NOMO-1 treated with dmso at 0.1 percent for 144 hours (cell line): ENCODE measurements at regions not wholly inside any gene's neighbourhood (a gene's known extent, or its start where the extent isn't known, plus 50 kb on each side); places are given as distances from the start of the nearest gene placed in this dataset.

ENCODE experiments used
- DNase-seq: peaks from one replicate; lab custom pipeline; 2025; ENCODE audit not compliant: unreplicated experiment; lab: John Stamatoyannopoulos, UW

GRCh38 chr17:79184219-79184618 lies 109.6 kb downstream of the ENGASE start:
- no peak for DNase-seq

- DNase-seq = no peak
These were observed 108.9 kb downstream of the ENGASE start for GRCh38 chr17:79183293-79184158.

GRCh38 chr17:79183043-79183292 lies 108.3 kb downstream of the ENGASE start:
- no peak for DNase-seq

- DNase-seq = no peak
These were observed 107.8 kb downstream of the ENGASE start for GRCh38 chr17:79182176-79183042.

- DNase-seq = no peak
These were observed 105.9 kb downstream of the ENGASE start for GRCh38 chr17:79180358-79181005.

- no peak for DNase-seq
These were observed 104.7 kb downstream of the ENGASE start for GRCh38 chr17:79179334-79179733.

- no peak for DNase-seq
These were observed 103.3 kb downstream of the ENGASE start for GRCh38 chr17:79177877-79178276.

- no peak for DNase-seq
These were observed 102.4 kb downstream of the ENGASE start for GRCh38 chr17:79176792-79177601.

- no peak for DNase-seq
These were observed 100.6 kb downstream of the ENGASE start for GRCh38 chr17:79174905-79175856.

GRCh38 chr17:79174193-79174765 lies 99.7 kb downstream of the ENGASE start:
- DNase-seq = no peak

- DNase-seq = no peak
These were observed 96.6 kb downstream of the ENGASE start for GRCh38 chr17:79171188-79171587.

- no peak for DNase-seq
These were observed 95.2 kb downstream of the ENGASE start for GRCh38 chr17:79169861-79170260.

- no peak for DNase-seq
These were observed 94.7 kb downstream of the ENGASE start for GRCh38 chr17:79169366-79169765.

GRCh38 chr17:79168486-79169055 lies 93.9 kb downstream of the ENGASE start:
- no peak for DNase-seq

- no peak for DNase-seq
These were observed 92.9 kb downstream of the ENGASE start for GRCh38 chr17:79167486-79167885.

GRCh38 chr17:79165756-79166473 lies 91.3 kb downstream of the ENGASE start:
- no peak for DNase-seq

GRCh38 chr17:79164913-79165695 lies 90.5 kb downstream of the ENGASE start:
- no peak for DNase-seq

- no peak for DNase-seq
These were observed 89.8 kb downstream of the ENGASE start for GRCh38 chr17:79164408-79164807.
